ENCODE measurements at regions not wholly inside any gene's neighbourhood (a gene's known extent, or its start where the extent isn't known, plus 50 kb on each side); places are given as distances from the start of the nearest gene placed in this dataset.

GRCh38 chr7:59079-60016 lies 133.0 kb upstream of the FAM20C start:
- H3K36me3 Mint-ChIP-seq = no peaks in the 10 kb centered on the region
- H3K4me3 Mint-ChIP-seq = no peak overlapping the region
- H3K27ac Mint-ChIP-seq = no peak overlapping the region
- ATAC-seq (ENCODE audit: low read depth in 2 of 2) (no peak), DNase-seq (no peak)
- H3K4me1 Mint-ChIP-seq = peaks cover 6 to 10% (median 10%) of the 10 kb centered on the region in 3 donors
- H3K9me3 Mint-ChIP-seq = no peaks in the 10 kb centered on the region
- peaks cover 0 to 18% (median 3%) of the 10 kb centered on the region in 3 donors for H3K27me3 Mint-ChIP-seq

GRCh38 chr7:60017-60675 lies 132.2 kb upstream of the FAM20C start:
- no peaks in the 10 kb centered on the region for H3K36me3 Mint-ChIP-seq
- ATAC-seq (ENCODE audit: low read depth in 2 of 2) (no peak), DNase-seq (no peak)
- no peak overlapping the region for H3K27ac Mint-ChIP-seq
- peaks cover 0 to 18% (median 3%) of the 10 kb centered on the region in 3 donors for H3K27me3 Mint-ChIP-seq
- H3K9me3 Mint-ChIP-seq = no peaks in the 10 kb centered on the region
- H3K4me3 Mint-ChIP-seq = peak overlapping the region in 1 of 8 donors; percentile 56
- H3K4me1 Mint-ChIP-seq = peaks cover 6 to 10% (median 10%) of the 10 kb centered on the region in 3 donors

- peaks cover 0 to 17% (median 3%) of the 10 kb centered on the region in 3 donors for H3K27me3 Mint-ChIP-seq
- no peaks in the 10 kb centered on the region for H3K36me3 Mint-ChIP-seq
- no peak for DNase-seq
- no peak for ATAC-seq (ENCODE audit: low read depth in 2 of 2)
- H3K9me3 Mint-ChIP-seq = no peaks in the 10 kb centered on the region
- H3K4me3 Mint-ChIP-seq = no peak overlapping the region
- H3K4me1 Mint-ChIP-seq = peaks cover 6 to 10% (median 10%) of the 10 kb centered on the region in 3 donors
- H3K27ac Mint-ChIP-seq = no peak overlapping the region
These were observed 131.7 kb upstream of the FAM20C start for GRCh38 chr7:60706-61105.

- Mint-ChIP-seq H3K36me3 (no peaks in the 10 kb centered on the region), H3K4me3 (no peak overlapping the region), H3K27ac (no peak overlapping the region), H3K4me1 (peaks cover 6 to 10% (median 10%) of the 10 kb centered on the region in 3 donors), H3K9me3 (no peaks in the 10 kb centered on the region), H3K27me3 (peaks cover 0 to 16% (median 3%) of the 10 kb centered on the region in 3 donors)
- no peak for DNase-seq
- no peak for ATAC-seq (ENCODE audit: low read depth in 2 of 2)
These were observed 131.3 kb upstream of the FAM20C start for GRCh38 chr7:61111-61510.

- peak overlapping the region in 1 of 8 donors; percentile 60 for H3K4me3 Mint-ChIP-seq
- H3K4me1 Mint-ChIP-seq = peaks cover 6 to 10% (median 10%) of the 10 kb centered on the region in 3 donors
- no peaks in the 10 kb centered on the region for H3K9me3 Mint-ChIP-seq
- peaks cover 0 to 20% (median 3%) of the 10 kb centered on the region in 3 donors for H3K27me3 Mint-ChIP-seq
- DNase-seq (no peak), ATAC-seq (ENCODE audit: low read depth in 2 of 2) (no peak)
- peak overlapping the region in 1 of 6 donors; percentile 52 for H3K27ac Mint-ChIP-seq
- H3K36me3 Mint-ChIP-seq = no peaks in the 10 kb centered on the region
These were observed 130.6 kb upstream of the FAM20C start for GRCh38 chr7:61576-62360.

- Mint-ChIP-seq H3K27ac (peak overlapping the region in 1 of 6 donors; percentile 52), H3K4me1 (peaks cover 6 to 10% (median 10%) of the 10 kb centered on the region in 3 donors), H3K4me3 (no peak overlapping the region), H3K36me3 (no peaks in the 10 kb centered on the region), H3K9me3 (no peaks in the 10 kb centered on the region), H3K27me3 (peaks cover 0 to 22% (median 3%) of the 10 kb centered on the region in 3 donors)
- no peak for DNase-seq
- no peak for ATAC-seq (ENCODE audit: low read depth in 2 of 2)
These were observed 129.8 kb upstream of the FAM20C start for GRCh38 chr7:62361-63116.

GRCh38 chr7:63117-63480 lies 129.3 kb upstream of the FAM20C start:
- Mint-ChIP-seq H3K4me3 (no peak overlapping the region), H3K4me1 (peaks cover 6 to 10% (median 10%) of the 10 kb centered on the region in 3 donors), H3K27ac (no peak overlapping the region), H3K36me3 (no peaks in the 10 kb centered on the region), H3K9me3 (no peaks in the 10 kb centered on the region), H3K27me3 (peaks cover 0 to 22% (median 3%) of the 10 kb centered on the region in 3 donors)
- no peak for DNase-seq
- no peak for ATAC-seq (ENCODE audit: low read depth in 2 of 2)

- Mint-ChIP-seq H3K4me3 (no peak overlapping the region), H3K36me3 (no peaks in the 10 kb centered on the region), H3K9me3 (no peaks in the 10 kb centered on the region), H3K27ac (peak overlapping the region in 2 of 6 donors; percentile 49 to 56), H3K4me1 (peaks cover 6 to 10% (median 10%) of the 10 kb centered on the region in 3 donors), H3K27me3 (peaks cover 0 to 22% (median 3%) of the 10 kb centered on the region in 3 donors)
- DNase-seq (no peak), ATAC-seq (ENCODE audit: low read depth in 2 of 2) (no peak)
These were observed 128.8 kb upstream of the FAM20C start for GRCh38 chr7:63521-64021.

GRCh38 chr7:64098-64915 lies 128.1 kb upstream of the FAM20C start:
- H3K4me1 Mint-ChIP-seq = peaks cover 6 to 10% (median 10%) of the 10 kb centered on the region in 3 donors
- H3K4me3 Mint-ChIP-seq = no peak overlapping the region
- DNase-seq (no peak), ATAC-seq (ENCODE audit: low read depth in 2 of 2) (no peak)
- H3K36me3 Mint-ChIP-seq = no peaks in the 10 kb centered on the region
- H3K9me3 Mint-ChIP-seq = no peaks in the 10 kb centered on the region
- H3K27me3 Mint-ChIP-seq = peaks cover 0 to 22% (median 3%) of the 10 kb centered on the region in 3 donors
- H3K27ac Mint-ChIP-seq = peak overlapping the region in 1 of 6 donors; percentile 49

GRCh38 chr7:64916-65341 lies 127.4 kb upstream of the FAM20C start:
- no peak overlapping the region for H3K4me3 Mint-ChIP-seq
- ATAC-seq (ENCODE audit: low read depth in 2 of 2) (no peak), DNase-seq (no peak)
- H3K9me3 Mint-ChIP-seq = no peaks in the 10 kb centered on the region
- H3K36me3 Mint-ChIP-seq = no peaks in the 10 kb centered on the region
- H3K27me3 Mint-ChIP-seq = peaks cover 0 to 22% (median 3%) of the 10 kb centered on the region in 3 donors
- peaks cover 6 to 10% (median 10%) of the 10 kb centered on the region in 3 donors for H3K4me1 Mint-ChIP-seq
- no peak overlapping the region for H3K27ac Mint-ChIP-seq

- no peaks in the 10 kb centered on the region for H3K36me3 Mint-ChIP-seq
- no peaks in the 10 kb centered on the region for H3K9me3 Mint-ChIP-seq
- no peak for ATAC-seq (ENCODE audit: low read depth in 2 of 2)
- H3K27me3 Mint-ChIP-seq = peaks cover 0 to 22% (median 3%) of the 10 kb centered on the region in 3 donors
- no peak for DNase-seq
- H3K4me1 Mint-ChIP-seq = peaks cover 6 to 10% (median 10%) of the 10 kb centered on the region in 3 donors
- no peak overlapping the region for H3K27ac Mint-ChIP-seq
- H3K4me3 Mint-ChIP-seq = no peak overlapping the region
These were observed 126.8 kb upstream of the FAM20C start for GRCh38 chr7:65554-65953.

- ATAC-seq (ENCODE audit: low read depth in 2 of 2) (no peak), DNase-seq (no peak)
- no peak overlapping the region for H3K4me3 Mint-ChIP-seq
- H3K27me3 Mint-ChIP-seq = peaks cover 0 to 14% (median 2%) of the 10 kb centered on the region in 3 donors
- H3K9me3 Mint-ChIP-seq = no peaks in the 10 kb centered on the region
- no peak overlapping the region for H3K27ac Mint-ChIP-seq
- H3K4me1 Mint-ChIP-seq = peaks cover 6 to 12% (median 10%) of the 10 kb centered on the region in 3 donors
- H3K36me3 Mint-ChIP-seq = no peaks in the 10 kb centered on the region
These were observed 126.1 kb upstream of the FAM20C start for GRCh38 chr7:66296-66695.
